ENCODE measurements at regions not wholly inside any gene's neighbourhood (a gene's known extent, or its start where the extent isn't known, plus 50 kb on each side); places are given as distances from the start of the nearest gene placed in this dataset.

DNA sequence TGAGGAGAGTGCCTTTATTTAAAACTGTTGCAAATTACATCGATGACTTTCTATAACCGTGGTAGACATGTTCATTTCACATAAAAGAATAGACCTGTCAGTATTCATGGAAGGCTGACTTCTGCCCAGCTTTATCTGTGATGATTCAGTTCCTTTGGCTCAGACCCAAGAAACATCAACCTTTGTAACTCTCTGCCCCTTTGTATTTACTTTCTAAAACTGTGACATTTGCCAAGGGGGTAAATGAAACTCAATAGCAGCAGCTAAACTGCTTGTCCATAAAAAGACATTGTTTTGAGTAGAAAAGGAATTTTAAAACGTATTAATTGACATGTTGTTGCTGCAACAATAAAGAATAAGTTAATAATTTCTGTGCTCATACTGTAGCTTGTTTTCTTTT is 137.8 kb upstream of the ANKH start:
- Histone ChIP-seq H3K9me3 (no peaks in the 10 kb centered on the region), H3K27me3 (no peaks in the 10 kb centered on the region), H3K36me3 (ENCODE audit: low read depth, missing control alignments) (no peaks in the 10 kb centered on the region), H3K4me1 (no peaks in the 10 kb centered on the region), H3K4me3 (no peak overlapping the region), H3K27ac (no peak overlapping the region)
- DNase-seq: no peak
- intact Hi-C loops (cut with DNase I; ENCODE audit: low total_unique reads): no loop called here
- TF ChIP-seq POLR2A (IDR thresholded peaks at IDR 0.05): no peak
- TF ChIP-seq, protein P1, sequence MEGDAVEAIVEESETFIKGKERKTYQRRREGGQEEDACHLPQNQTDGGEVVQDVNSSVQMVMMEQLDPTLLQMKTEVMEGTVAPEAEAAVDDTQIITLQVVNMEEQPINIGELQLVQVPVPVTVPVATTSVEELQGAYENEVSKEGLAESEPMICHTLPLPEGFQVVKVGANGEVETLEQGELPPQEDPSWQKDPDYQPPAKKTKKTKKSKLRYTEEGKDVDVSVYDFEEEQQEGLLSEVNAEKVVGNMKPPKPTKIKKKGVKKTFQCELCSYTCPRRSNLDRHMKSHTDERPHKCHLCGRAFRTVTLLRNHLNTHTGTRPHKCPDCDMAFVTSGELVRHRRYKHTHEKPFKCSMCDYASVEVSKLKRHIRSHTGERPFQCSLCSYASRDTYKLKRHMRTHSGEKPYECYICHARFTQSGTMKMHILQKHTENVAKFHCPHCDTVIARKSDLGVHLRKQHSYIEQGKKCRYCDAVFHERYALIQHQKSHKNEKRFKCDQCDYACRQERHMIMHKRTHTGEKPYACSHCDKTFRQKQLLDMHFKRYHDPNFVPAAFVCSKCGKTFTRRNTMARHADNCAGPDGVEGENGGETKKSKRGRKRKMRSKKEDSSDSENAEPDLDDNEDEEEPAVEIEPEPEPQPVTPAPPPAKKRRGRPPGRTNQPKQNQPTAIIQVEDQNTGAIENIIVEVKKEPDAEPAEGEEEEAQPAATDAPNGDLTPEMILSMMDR (IDR thresholded peaks at IDR 0.05): no peak
- WGBS, 2 donors: 40 to 54% methylated on average over 3 of the region's 3 CpGs

DNA sequence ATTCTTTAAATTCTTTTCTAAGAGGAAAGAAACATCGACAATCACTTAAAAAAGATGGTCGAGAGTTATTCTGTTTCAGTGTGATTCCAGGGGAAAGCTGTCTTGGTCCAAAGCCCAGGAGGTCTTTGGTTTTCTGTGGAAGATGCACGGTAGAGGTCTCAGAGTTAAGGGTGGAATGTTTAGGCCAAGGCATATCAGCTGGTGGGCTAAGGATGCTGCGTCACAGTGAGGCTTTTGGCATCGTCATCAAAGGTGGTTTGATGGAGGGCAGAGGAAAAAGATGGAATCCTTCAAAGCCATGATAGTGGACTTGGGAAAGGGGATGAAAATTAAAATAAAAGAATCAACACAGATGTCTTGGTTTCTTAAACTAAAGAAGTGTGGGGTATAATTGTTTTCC is 137.3 kb upstream of the ANKH start:
- DNase-seq: no peak

DNA sequence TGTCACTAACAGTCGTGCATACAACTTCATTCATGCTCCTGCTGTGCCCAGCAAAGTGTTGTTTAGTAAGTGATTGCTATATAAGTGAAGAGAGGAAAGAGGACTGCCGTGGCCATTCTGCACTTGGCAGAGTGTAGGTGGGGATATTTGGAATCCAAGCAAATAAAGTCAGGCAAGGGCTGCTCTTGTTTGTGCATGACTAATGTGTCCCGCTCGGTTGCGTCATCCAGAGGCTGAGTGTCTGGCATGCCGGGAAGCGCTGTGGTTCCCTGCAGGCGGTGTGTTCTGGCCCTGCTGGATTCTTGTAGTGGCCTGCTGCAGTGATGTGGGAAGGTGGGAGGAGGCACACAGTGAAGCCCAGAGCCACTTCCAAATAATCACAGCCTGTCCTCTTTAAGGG is 136.9 kb upstream of the ANKH start:
- peak; percentile 26 for DNase-seq
- intact Hi-C loops (cut with DNase I; ENCODE audit: low total_unique reads): no loop called here
- no peaks in the 10 kb centered on the region for H3K27me3 ChIP-seq
- TF ChIP-seq, protein P1 (IDR thresholded peaks at IDR 0.05): no peak
- TF ChIP-seq POLR2A (IDR thresholded peaks at IDR 0.05): no peak
- H3K4me1 ChIP-seq: no peaks in the 10 kb centered on the region
- H3K27ac ChIP-seq: no peak overlapping the region
- WGBS, 2 donors: 64 to 79% methylated on average over 8 of the region's 8 CpGs
- H3K36me3 ChIP-seq (ENCODE audit: low read depth, missing control alignments): no peaks in the 10 kb centered on the region
- no peaks in the 10 kb centered on the region for H3K9me3 ChIP-seq
- H3K4me3 ChIP-seq: no peak overlapping the region

More for the DNA sequence above, 137.3 kb upstream of the ANKH start:
- 67 to 68% methylated on average over 5 of the region's 5 CpGs for WGBS, 2 donors
- Histone ChIP-seq H3K36me3 (ENCODE audit: low read depth, missing control alignments) (no peaks in the 10 kb centered on the region), H3K27me3 (no peaks in the 10 kb centered on the region), H3K27ac (no peak overlapping the region), H3K4me3 (no peak overlapping the region), H3K9me3 (no peaks in the 10 kb centered on the region), H3K4me1 (no peaks in the 10 kb centered on the region)
- no peak for TF ChIP-seq POLR2A (IDR thresholded peaks at IDR 0.05)
- TF ChIP-seq, protein P1 (IDR thresholded peaks at IDR 0.05): no peak
- intact Hi-C loops (cut with DNase I; ENCODE audit: low total_unique reads): no loop called here

DNA sequence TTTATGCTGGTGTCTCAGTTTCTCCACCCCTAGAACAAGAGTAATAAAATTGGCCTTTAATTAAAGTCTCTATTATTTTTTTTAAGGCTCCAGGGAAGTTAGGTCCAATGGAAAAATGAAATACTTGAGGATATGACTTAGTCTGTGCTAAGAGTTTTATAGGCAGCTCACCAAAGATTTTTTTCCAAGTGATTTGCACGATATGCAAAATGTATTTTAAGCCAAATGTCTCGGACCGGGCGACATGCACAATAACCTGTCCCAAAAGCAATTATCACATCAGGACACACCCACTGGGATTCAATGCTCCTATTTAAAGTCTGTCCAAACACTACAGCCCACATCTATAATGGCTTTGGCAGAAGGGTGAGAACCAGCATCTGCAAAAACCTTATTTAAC is 136.1 kb upstream of the ANKH start:
- Histone ChIP-seq H3K27me3 (no peaks in the 10 kb centered on the region), H3K9me3 (no peaks in the 10 kb centered on the region), H3K36me3 (ENCODE audit: low read depth, missing control alignments) (no peaks in the 10 kb centered on the region), H3K4me1 (no peaks in the 10 kb centered on the region), H3K27ac (no peak overlapping the region), H3K4me3 (no peak overlapping the region)
- intact Hi-C loops (cut with DNase I; ENCODE audit: low total_unique reads): no loop called here
- no peak for DNase-seq
- TF ChIP-seq, protein P1 (IDR thresholded peaks at IDR 0.05): no peak
- 86 to 92% methylated on average over 4 of the region's 4 CpGs for WGBS, 2 donors

DNA sequence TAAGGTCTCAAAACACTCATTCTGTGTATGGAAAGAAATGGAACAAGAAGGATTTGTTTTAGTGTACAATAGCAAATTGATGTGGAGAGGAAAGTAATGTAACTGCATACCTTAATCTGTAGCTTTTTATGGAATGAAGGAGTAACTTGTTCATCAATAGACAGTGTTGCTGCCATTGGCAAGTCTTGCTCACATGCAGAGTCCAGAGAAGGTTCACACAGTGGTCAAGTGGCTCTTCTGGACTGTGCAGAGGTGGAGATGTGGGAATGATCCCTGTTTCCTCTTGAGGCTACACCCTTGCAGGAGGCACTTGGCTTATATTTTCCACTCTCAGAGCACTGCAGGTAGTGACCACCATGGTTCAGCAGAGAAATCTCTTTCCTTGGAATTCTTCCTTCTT is 132.9 kb upstream of the ANKH start:
- TF ChIP-seq POLR2A (IDR thresholded peaks at IDR 0.05): no peak
- TF ChIP-seq, protein P1 (IDR thresholded peaks at IDR 0.05): no peak
- Histone ChIP-seq H3K4me3 (no peak overlapping the region), H3K27me3 (no peaks in the 10 kb centered on the region), H3K27ac (no peak overlapping the region), H3K4me1 (no peaks in the 10 kb centered on the region), H3K36me3 (ENCODE audit: low read depth, missing control alignments) (no peaks in the 10 kb centered on the region), H3K9me3 (no peaks in the 10 kb centered on the region)
- DNase-seq: no peak
- intact Hi-C loops (cut with DNase I; ENCODE audit: low total_unique reads): loop anchor here (5.0 kb wide), 1 partner anchor 272 kb away; no protein-coding TSS in a partner anchor

All from testis (tissue), 2 donors.